HEK293 (cell line): ENCODE measurements at regions not wholly inside any gene's neighbourhood (a gene's known extent, or its start where the extent isn't known, plus 50 kb on each side); places are given as distances from the start of the nearest gene placed in this dataset.
A peak's percentile ranks its signal among the peaks of the same experiment; 100 is the strongest.
"Not testable (repeated sequence)": the region's sequence is repeated elsewhere in the genome, so short reads cannot be mapped to it uniquely, and the experiment has no call there.

Experiments
- CTCF ChIA-PET: fragments of 350-600 bp; formaldehyde crosslinking; extraction: SDS; loops from one replicate; lab custom pipeline; 2021; ENCODE audit warnings: antibody characterized with exemption; lab: Yijun Ruan, JAX
- POLR2A ChIA-PET: fragments of 300-600 bp; formaldehyde crosslinking; extraction: SDS; loops from one replicate; lab custom pipeline; 2020; ENCODE audit warnings: antibody characterized with exemption, inconsistent platforms; lab: Yijun Ruan, JAX
- H3K27ac ChIP-seq: fragments of 200-500 bp; sonication (Bioruptor generic); 2 replicates; pipeline ENCODE4 v1.5.1; 2014; ENCODE audit warnings: low read depth, low read length, control low read depth, inconsistent platforms; ENCODE audit errors: extremely low read depth
- H3K36me3 ChIP-seq, 2 experiments: fragments of 200-500 bp in 1 of 2; sonication (Bioruptor generic) in 1 of 2; 1 replicate in 1 of 2; 2 replicates in 1 of 2; pipeline ENCODE4 v1.5.1; 2014 to 2017; ENCODE audit warnings: inconsistent platforms in 2 of 2, low read length in 2 of 2; ENCODE audit not compliant: control insufficient read depth in 2 of 2, insufficient read depth in 1 of 2
- H3K4me1 ChIP-seq: fragments of 200-500 bp; sonication (Bioruptor generic); 2 replicates; pipeline ENCODE4 v1.5.1; 2014; ENCODE audit warnings: mild to moderate bottlenecking, low read length, inconsistent platforms; ENCODE audit not compliant: control insufficient read depth, insufficient read depth
- H3K4me3 ChIP-seq: 2 replicates; pipeline ENCODE4 v1.5.1; 2011; ENCODE audit warnings: low read depth, mild to moderate bottlenecking, control low read depth, low read length, moderate library complexity
- H3K9me3 ChIP-seq: fragments of 200-500 bp; sonication (Bioruptor generic); 2 replicates; pipeline ENCODE4 v1.5.1; 2014; ENCODE audit warnings: low read depth, low read length, inconsistent platforms; ENCODE audit not compliant: control insufficient read depth, insufficient read depth
- ATF2 ChIP-seq: fragments of 450-650 bp; formaldehyde crosslinking; IDR thresholded peaks from 2 replicates; pipeline ENCODE4 v1.5.1; 2016; ENCODE audit warnings: missing biosample characterization, missing genetic modification characterization, low read depth
- EGR2 ChIP-seq: fragments of 450-650 bp; formaldehyde crosslinking; IDR thresholded peaks from 2 replicates; pipeline ENCODE4 v1.5.1; 2016; ENCODE audit warnings: low read depth, missing biosample characterization, missing genetic modification characterization
- GLIS1 ChIP-seq: fragments of 450-650 bp; formaldehyde crosslinking; IDR thresholded peaks from 2 replicates; pipeline ENCODE4 v1.5.1; 2016; ENCODE audit warnings: missing biosample characterization, missing genetic modification characterization
- MZF1 ChIP-seq: fragments of 450-650 bp; formaldehyde crosslinking; IDR thresholded peaks from 2 replicates; pipeline ENCODE4 v1.5.1; 2017; ENCODE audit warnings: missing biosample characterization, missing genetic modification characterization, borderline replicate concordance
- TRIM28 ChIP-seq: IDR thresholded peaks from 2 replicates; pipeline ENCODE4 v1.6.1; 2011; ENCODE audit warnings: low read length, control low read depth, borderline replicate concordance
- ZFHX2 ChIP-seq: fragments of 450-650 bp; formaldehyde crosslinking; conservative IDR thresholded peaks from 2 replicates; pipeline ENCODE4 v1.5.1; 2016; ENCODE audit warnings: missing biosample characterization, missing genetic modification characterization
- ZNF121 ChIP-seq: fragments of 450-650 bp; formaldehyde crosslinking; IDR thresholded peaks from 2 replicates; pipeline ENCODE4 v1.5.1; 2016; ENCODE audit warnings: missing biosample characterization, missing genetic modification characterization
- ZNF146 ChIP-seq: fragments of 450-650 bp; formaldehyde crosslinking; IDR thresholded peaks from 2 replicates; pipeline ENCODE4 v1.5.1; 2016; ENCODE audit warnings: missing biosample characterization, missing genetic modification characterization
- ZNF16 ChIP-seq: fragments of 450-650 bp; formaldehyde crosslinking; IDR thresholded peaks from 2 replicates; pipeline ENCODE4 v1.5.1; 2016; ENCODE audit warnings: low read depth, missing biosample characterization, missing genetic modification characterization
- ZNF18 ChIP-seq: fragments of 450-650 bp; formaldehyde crosslinking; IDR thresholded peaks from 2 replicates; pipeline ENCODE4 v1.5.1; 2016; ENCODE audit warnings: missing biosample characterization, missing genetic modification characterization
- ZNF202 ChIP-seq: fragments of 450-650 bp; formaldehyde crosslinking; IDR thresholded peaks from 2 replicates; pipeline ENCODE4 v1.5.1; 2016; ENCODE audit warnings: missing biosample characterization, missing genetic modification characterization, borderline replicate concordance
- ZNF266 ChIP-seq: fragments of 450-650 bp; formaldehyde crosslinking; IDR thresholded peaks from 2 replicates; pipeline ENCODE4 v1.5.1; 2016; ENCODE audit warnings: missing biosample characterization, missing genetic modification characterization, low read depth
- ZNF311 ChIP-seq: fragments of 450-650 bp; formaldehyde crosslinking; IDR thresholded peaks from 2 replicates; pipeline ENCODE4 v1.5.1; 2017; ENCODE audit warnings: missing biosample characterization, missing genetic modification characterization, borderline replicate concordance
- ZNF394 ChIP-seq: fragments of 450-650 bp; formaldehyde crosslinking; IDR thresholded peaks from 2 replicates; pipeline ENCODE4 v1.5.1; 2016; ENCODE audit warnings: missing biosample characterization, missing genetic modification characterization, mild to moderate bottlenecking, moderate library complexity, borderline replicate concordance
- ZNF555 ChIP-seq: fragments of 450-650 bp; formaldehyde crosslinking; conservative IDR thresholded peaks from 2 replicates; pipeline ENCODE4 v1.5.1; 2017; ENCODE audit warnings: missing biosample characterization, mild to moderate bottlenecking, missing genetic modification characterization, inconsistent platforms
- ZNF558 ChIP-seq: fragments of 450-650 bp; formaldehyde crosslinking; IDR thresholded peaks from 2 replicates; pipeline ENCODE4 v1.5.1; 2016; ENCODE audit warnings: missing biosample characterization, missing genetic modification characterization
- ZNF600 ChIP-seq: fragments of 450-650 bp; formaldehyde crosslinking; IDR thresholded peaks from 2 replicates; pipeline ENCODE4 v1.5.1; 2016; ENCODE audit warnings: missing biosample characterization, missing genetic modification characterization
- ZNF768 ChIP-seq: fragments of 450-650 bp; formaldehyde crosslinking; IDR thresholded peaks from 2 replicates; pipeline ENCODE4 v1.5.1; 2018; ENCODE audit warnings: missing biosample characterization, mild to moderate bottlenecking, missing genetic modification characterization
- ZNF777 ChIP-seq: fragments of 450-650 bp; formaldehyde crosslinking; IDR thresholded peaks from 2 replicates; pipeline ENCODE4 v1.5.1; 2017; ENCODE audit warnings: missing biosample characterization, missing genetic modification characterization, borderline replicate concordance
- ZSCAN16 ChIP-seq: fragments of 450-650 bp; formaldehyde crosslinking; IDR thresholded peaks from 2 replicates; pipeline ENCODE4 v1.5.1; 2016; ENCODE audit warnings: missing biosample characterization, missing genetic modification characterization
- ZSCAN18 ChIP-seq: fragments of 450-650 bp; formaldehyde crosslinking; IDR thresholded peaks from 2 replicates; pipeline ENCODE4 v1.5.1; 2016; ENCODE audit warnings: missing biosample characterization, missing genetic modification characterization

GRCh38 chr1:228891272-228892034, 156.2 kb downstream of the RHOU start:
- TF ChIP-seq ZNF16 (tag by site-specific recombination) (no peak), ZNF266 (tag by site-specific recombination) (no peak), ATF2 (tag by site-specific recombination) (no peak), EGR2 (tag by site-specific recombination) (peak; percentile 100), ZNF777 (tag by site-specific recombination) (no peak), ZNF311 (tag by site-specific recombination) (no peak), ZFHX2 (tag by site-specific recombination) (peak; percentile 100), ZNF600 (peak; percentile 30; the same call in 1 of the 2 replicates), ZNF555 (tag by site-specific recombination) (no peak), GLIS1 (tag by site-specific recombination) (no peak), ZNF121 (tag by site-specific recombination) (no peak), ZSCAN18 (tag by site-specific recombination) (no peak), ZNF202 (tag by site-specific recombination) (no peak), TRIM28 (no peak), ZSCAN16 (tag by site-specific recombination) (peak; percentile 72; the same call in 1 of the 2 replicates), ZNF394 (tag by site-specific recombination) (no peak), ZNF768 (no peak)
- ChIA-PET CTCF (interaction anchor here (0.5 to 0.9 kb wide), 2 partner anchors 16 to 496 kb away, joined by 3 read pairs; no protein-coding TSS in a partner anchor), POLR2A (no interaction called here)
- Histone ChIP-seq H3K9me3 (no peaks in the 10 kb centered on the region), H3K4me1 (no peaks in the 10 kb centered on the region), H3K4me3 (no peak overlapping the region), H3K36me3 (no peaks in the 10 kb centered on the region), H3K27ac (no peak overlapping the region)

GRCh38 chr1:228892200-228892599, 156.9 kb downstream of the RHOU start:
- CTCF ChIA-PET, H3K36me3 ChIP-seq, H3K4me3 ChIP-seq, POLR2A ChIA-PET, H3K9me3 ChIP-seq, H3K4me1 ChIP-seq, H3K27ac ChIP-seq: not testable (repeated sequence)
- peak; percentile 92 for TF ChIP-seq ZNF146 (tag by site-specific recombination)

- CTCF ChIA-PET = no interaction called here
- TF ChIP-seq ZNF558 (tag by site-specific recombination) (no peak), MZF1 (tag by site-specific recombination) (no peak), ZNF18 (tag by site-specific recombination) (peak; percentile 83), ZFHX2 (tag by site-specific recombination) (peak; percentile 32; the same call in 1 of the 2 replicates), EGR2 (tag by site-specific recombination) (0 out of 2 replicates have a peak, but pooled peaks have one; percentile 22)
- TF ChIP-seq, all 188 proteins: peak for 3
- POLR2A ChIA-PET = no interaction called here
These were observed 159.2 kb downstream of the RHOU start for GRCh38 chr1:228894442-228894989.

More at GRCh38 chr1:228894442-228894989, 159.2 kb downstream of the RHOU start:
- Histone ChIP-seq H3K4me3 (no peak overlapping the region), H3K9me3 (no peaks in the 10 kb centered on the region), H3K27ac (no peak overlapping the region), H3K36me3 (no peaks in the 10 kb centered on the region), H3K4me1 (peaks cover 4% of the 10 kb centered on the region)
